ENCODE measurements at regions not wholly inside any gene's neighbourhood (a gene's known extent, or its start where the extent isn't known, plus 50 kb on each side); places are given as distances from the start of the nearest gene placed in this dataset.
"Not testable (repeated sequence)": the region's sequence is repeated elsewhere in the genome, so short reads cannot be mapped to it uniquely, and the experiment has no call there.

DNA sequence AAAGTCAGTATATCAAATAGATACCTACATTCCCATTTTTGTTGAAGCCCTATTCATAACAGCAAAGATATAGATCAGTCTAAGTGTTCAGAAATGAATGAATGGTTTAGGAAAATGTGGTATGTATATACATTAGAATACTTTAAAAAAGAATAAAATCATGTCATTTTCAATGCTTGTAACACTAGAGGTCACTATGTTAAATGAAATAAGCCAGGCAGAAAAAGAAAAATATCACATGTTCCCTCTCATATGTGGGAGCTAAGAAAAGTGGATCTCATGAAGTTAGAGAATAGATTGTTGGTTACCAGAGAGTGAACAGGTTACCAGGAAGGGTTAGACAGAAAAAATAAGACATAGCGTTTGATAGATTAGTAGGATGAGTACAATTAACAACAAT, 1111.0 kb upstream of the SLC39A10 start:
- Histone ChIP-seq H3K4me3 (ENCODE audit: low read length) (no peak overlapping the region), H3K27ac (ENCODE audit: low read length) (no peak overlapping the region), H3K9me3 (ENCODE audit: insufficient read depth, low read length) (no peaks in the 10 kb centered on the region), H3K4me1 (ENCODE audit: low read length) (no peaks in the 10 kb centered on the region; the same call in 1 of the 2 replicates), H3K4me2 (ENCODE audit: low read length) (peak overlapping the region; percentile 14; the same call in 1 of the 2 replicates), H3K9ac (ENCODE audit: low read length) (no peak overlapping the region), H4K20me1 (ENCODE audit: insufficient read depth, low read length) (no peaks in the 10 kb centered on the region), H2AFZ (ENCODE audit: low read depth, low read length) (peak overlapping the region; percentile 68), H3K79me2 (ENCODE audit: low read length) (no peaks in the 10 kb centered on the region), H3K27me3 (ENCODE audit: low read depth, low read length) (no peaks in the 10 kb centered on the region), H3K36me3 (replicated peaks; ENCODE audit: low read depth, low read length) (no peaks in the 10 kb centered on the region)
- TF ChIP-seq, protein P1, sequence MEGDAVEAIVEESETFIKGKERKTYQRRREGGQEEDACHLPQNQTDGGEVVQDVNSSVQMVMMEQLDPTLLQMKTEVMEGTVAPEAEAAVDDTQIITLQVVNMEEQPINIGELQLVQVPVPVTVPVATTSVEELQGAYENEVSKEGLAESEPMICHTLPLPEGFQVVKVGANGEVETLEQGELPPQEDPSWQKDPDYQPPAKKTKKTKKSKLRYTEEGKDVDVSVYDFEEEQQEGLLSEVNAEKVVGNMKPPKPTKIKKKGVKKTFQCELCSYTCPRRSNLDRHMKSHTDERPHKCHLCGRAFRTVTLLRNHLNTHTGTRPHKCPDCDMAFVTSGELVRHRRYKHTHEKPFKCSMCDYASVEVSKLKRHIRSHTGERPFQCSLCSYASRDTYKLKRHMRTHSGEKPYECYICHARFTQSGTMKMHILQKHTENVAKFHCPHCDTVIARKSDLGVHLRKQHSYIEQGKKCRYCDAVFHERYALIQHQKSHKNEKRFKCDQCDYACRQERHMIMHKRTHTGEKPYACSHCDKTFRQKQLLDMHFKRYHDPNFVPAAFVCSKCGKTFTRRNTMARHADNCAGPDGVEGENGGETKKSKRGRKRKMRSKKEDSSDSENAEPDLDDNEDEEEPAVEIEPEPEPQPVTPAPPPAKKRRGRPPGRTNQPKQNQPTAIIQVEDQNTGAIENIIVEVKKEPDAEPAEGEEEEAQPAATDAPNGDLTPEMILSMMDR (IDR thresholded peaks at IDR 0.05; ENCODE audit: low read depth, low read length) = peak; percentile 63
- no peak for TF ChIP-seq EZH2phosphoT487 (IDR thresholded peaks at IDR 0.05; ENCODE audit: low read depth)

DNA sequence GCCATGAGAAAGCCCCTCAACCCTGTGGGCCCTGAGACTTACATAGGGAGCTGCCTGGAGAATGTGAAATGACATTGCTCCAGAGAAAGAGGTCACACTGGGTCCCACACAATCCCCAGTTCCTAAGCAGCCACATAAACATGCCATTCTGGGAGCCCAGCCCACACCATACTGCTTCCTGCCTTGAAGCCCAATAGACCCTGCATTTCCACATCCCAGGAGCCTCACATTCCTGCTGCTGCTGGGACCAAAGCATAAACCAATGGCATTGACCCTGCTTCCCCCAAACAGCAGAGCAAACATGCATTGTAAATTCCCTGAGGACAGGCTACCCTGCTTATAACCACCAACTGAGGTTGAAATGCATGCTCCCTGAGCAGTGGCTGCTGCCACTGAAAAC, 1117.6 kb upstream of the SLC39A10 start:
- no peaks in the 10 kb centered on the region for H3K79me2 ChIP-seq (ENCODE audit: low read length)
- H2AFZ ChIP-seq (ENCODE audit: low read depth, low read length) = no peak overlapping the region

DNA sequence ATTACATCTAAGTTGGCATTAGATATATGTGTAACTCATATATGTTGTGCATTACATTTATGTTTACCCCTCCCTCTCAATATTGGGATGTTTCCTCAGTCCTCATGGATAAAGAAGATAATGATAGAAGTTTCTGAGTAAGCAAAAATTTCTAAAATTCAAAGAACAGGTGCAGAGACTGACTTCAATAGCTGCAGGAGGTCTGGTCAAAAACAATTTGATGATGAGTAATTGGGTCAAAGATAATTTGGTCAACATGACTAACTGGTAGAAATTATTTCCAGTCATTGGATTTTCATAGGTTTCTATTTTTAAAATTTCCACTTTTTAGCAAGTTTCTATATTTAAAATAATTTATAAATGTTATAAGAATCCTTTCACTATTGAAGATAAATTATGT, 1130.9 kb upstream of the SLC39A10 start:
- H3K9ac ChIP-seq (ENCODE audit: low read length) = no peak overlapping the region
- TF ChIP-seq, protein P1 (IDR thresholded peaks at IDR 0.05; ENCODE audit: low read depth, low read length) = no peak
- no peaks in the 10 kb centered on the region for H3K4me1 ChIP-seq (ENCODE audit: low read length)
- no peak overlapping the region for H3K4me3 ChIP-seq (ENCODE audit: low read length)
- H3K4me2 ChIP-seq (ENCODE audit: low read length) = no peak overlapping the region
- no peaks in the 10 kb centered on the region for H3K36me3 ChIP-seq (replicated peaks; ENCODE audit: low read depth, low read length)
- no peak overlapping the region for H2AFZ ChIP-seq (ENCODE audit: low read depth, low read length)
- H3K9me3 ChIP-seq (ENCODE audit: insufficient read depth, low read length) = no peaks in the 10 kb centered on the region
- H3K79me2 ChIP-seq (ENCODE audit: low read length) = no peaks in the 10 kb centered on the region
- H3K27me3 ChIP-seq (ENCODE audit: low read depth, low read length) = no peaks in the 10 kb centered on the region
- no peaks in the 10 kb centered on the region for H4K20me1 ChIP-seq (ENCODE audit: insufficient read depth, low read length)
- no peak overlapping the region for H3K27ac ChIP-seq (ENCODE audit: low read length)

More for the DNA sequence above, 1117.6 kb upstream of the SLC39A10 start:
- no peaks in the 10 kb centered on the region for H3K9me3 ChIP-seq (ENCODE audit: insufficient read depth, low read length)
- H3K36me3 ChIP-seq (replicated peaks; ENCODE audit: low read depth, low read length) = no peaks in the 10 kb centered on the region
- H3K4me2 ChIP-seq (ENCODE audit: low read length) = no peak overlapping the region
- no peaks in the 10 kb centered on the region for H4K20me1 ChIP-seq (ENCODE audit: insufficient read depth, low read length)
- H3K4me1 ChIP-seq (ENCODE audit: low read length) = no peaks in the 10 kb centered on the region
- no peak overlapping the region for H3K27ac ChIP-seq (ENCODE audit: low read length)
- TF ChIP-seq EZH2phosphoT487 (IDR thresholded peaks at IDR 0.05; ENCODE audit: low read depth) = no peak
- TF ChIP-seq, protein P1 (IDR thresholded peaks at IDR 0.05; ENCODE audit: low read depth, low read length) = no peak
- H3K9ac ChIP-seq (ENCODE audit: low read length) = no peak overlapping the region
- no peaks in the 10 kb centered on the region for H3K27me3 ChIP-seq (ENCODE audit: low read depth, low read length)
- H3K4me3 ChIP-seq (ENCODE audit: low read length) = no peak overlapping the region

GRCh38 chr2:194514281-194514680, 1142.7 kb upstream of the SLC39A10 start:
- no peaks in the 10 kb centered on the region for H3K4me1 ChIP-seq (ENCODE audit: low read length)
- no peaks in the 10 kb centered on the region for H4K20me1 ChIP-seq (ENCODE audit: insufficient read depth, low read length)
- H3K27ac ChIP-seq (ENCODE audit: low read length) = no peak overlapping the region
- no peak overlapping the region for H3K4me2 ChIP-seq (ENCODE audit: low read length)
- no peaks in the 10 kb centered on the region for H3K79me2 ChIP-seq (ENCODE audit: low read length)
- H3K9me3 ChIP-seq (ENCODE audit: insufficient read depth, low read length) = no peaks in the 10 kb centered on the region
- H3K36me3 ChIP-seq (replicated peaks; ENCODE audit: low read depth, low read length) = no peaks in the 10 kb centered on the region
- no peak overlapping the region for H2AFZ ChIP-seq (ENCODE audit: low read depth, low read length)
- no peaks in the 10 kb centered on the region for H3K27me3 ChIP-seq (ENCODE audit: low read depth, low read length)
- no peak overlapping the region for H3K9ac ChIP-seq (ENCODE audit: low read length)
- no peak overlapping the region for H3K4me3 ChIP-seq (ENCODE audit: low read length)
- TF ChIP-seq, protein P1 (IDR thresholded peaks at IDR 0.05; ENCODE audit: low read depth, low read length) = no peak
- TF ChIP-seq EZH2phosphoT487 (IDR thresholded peaks at IDR 0.05; ENCODE audit: low read depth) = no peak

GRCh38 chr2:194511070-194511469, 1146.0 kb upstream of the SLC39A10 start:
- H4K20me1 ChIP-seq (ENCODE audit: insufficient read depth, low read length); H3K9me3 ChIP-seq (ENCODE audit: insufficient read depth, low read length); H3K36me3 ChIP-seq (replicated peaks; ENCODE audit: low read depth, low read length); H2AFZ ChIP-seq (ENCODE audit: low read depth, low read length); H3K4me1 ChIP-seq (ENCODE audit: low read length); H3K4me2 ChIP-seq (ENCODE audit: low read length); H3K9ac ChIP-seq (ENCODE audit: low read length); H3K79me2 ChIP-seq (ENCODE audit: low read length); H3K4me3 ChIP-seq (ENCODE audit: low read length); H3K27ac ChIP-seq (ENCODE audit: low read length); H3K27me3 ChIP-seq (ENCODE audit: low read depth, low read length): not testable (repeated sequence)

GRCh38 chr2:194504876-194505275, 1152.2 kb upstream of the SLC39A10 start:
- H3K79me2 ChIP-seq (ENCODE audit: low read length); H3K36me3 ChIP-seq (replicated peaks; ENCODE audit: low read depth, low read length); H2AFZ ChIP-seq (ENCODE audit: low read depth, low read length); H3K4me2 ChIP-seq (ENCODE audit: low read length); H3K27ac ChIP-seq (ENCODE audit: low read length); H3K9me3 ChIP-seq (ENCODE audit: insufficient read depth, low read length); H3K9ac ChIP-seq (ENCODE audit: low read length); H3K27me3 ChIP-seq (ENCODE audit: low read depth, low read length); H3K4me3 ChIP-seq (ENCODE audit: low read length); H4K20me1 ChIP-seq (ENCODE audit: insufficient read depth, low read length); H3K4me1 ChIP-seq (ENCODE audit: low read length): not testable (repeated sequence)
